ENCODE measurements at regions not wholly inside any gene's neighbourhood (a gene's known extent, or its start where the extent isn't known, plus 50 kb on each side); places are given as distances from the start of the nearest gene placed in this dataset.

DNA sequence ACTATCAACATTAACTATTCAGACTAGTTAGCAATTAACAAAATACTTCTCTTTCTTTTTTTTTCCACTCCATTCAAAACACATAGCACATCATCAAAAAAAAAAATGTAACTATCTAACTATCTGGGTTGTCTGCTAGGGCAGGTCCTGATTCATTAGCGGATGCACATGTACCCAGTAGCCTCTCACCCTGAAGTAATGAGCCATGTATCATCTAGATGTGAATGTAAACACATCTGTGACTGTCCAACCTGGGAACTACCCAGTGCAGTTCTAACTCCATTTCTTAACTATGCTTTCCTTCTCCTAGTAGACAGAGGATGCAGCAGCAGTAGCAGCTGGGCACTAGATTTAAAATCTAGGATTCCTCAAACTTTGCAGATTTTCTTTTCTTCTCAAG, 183.1 kb upstream of the PIK3C3 start:
- no peaks in the 10 kb centered on the region for H3K36me3 ChIP-seq (ENCODE audit: insufficient read depth, low read length)
- TF ChIP-seq, protein P1, sequence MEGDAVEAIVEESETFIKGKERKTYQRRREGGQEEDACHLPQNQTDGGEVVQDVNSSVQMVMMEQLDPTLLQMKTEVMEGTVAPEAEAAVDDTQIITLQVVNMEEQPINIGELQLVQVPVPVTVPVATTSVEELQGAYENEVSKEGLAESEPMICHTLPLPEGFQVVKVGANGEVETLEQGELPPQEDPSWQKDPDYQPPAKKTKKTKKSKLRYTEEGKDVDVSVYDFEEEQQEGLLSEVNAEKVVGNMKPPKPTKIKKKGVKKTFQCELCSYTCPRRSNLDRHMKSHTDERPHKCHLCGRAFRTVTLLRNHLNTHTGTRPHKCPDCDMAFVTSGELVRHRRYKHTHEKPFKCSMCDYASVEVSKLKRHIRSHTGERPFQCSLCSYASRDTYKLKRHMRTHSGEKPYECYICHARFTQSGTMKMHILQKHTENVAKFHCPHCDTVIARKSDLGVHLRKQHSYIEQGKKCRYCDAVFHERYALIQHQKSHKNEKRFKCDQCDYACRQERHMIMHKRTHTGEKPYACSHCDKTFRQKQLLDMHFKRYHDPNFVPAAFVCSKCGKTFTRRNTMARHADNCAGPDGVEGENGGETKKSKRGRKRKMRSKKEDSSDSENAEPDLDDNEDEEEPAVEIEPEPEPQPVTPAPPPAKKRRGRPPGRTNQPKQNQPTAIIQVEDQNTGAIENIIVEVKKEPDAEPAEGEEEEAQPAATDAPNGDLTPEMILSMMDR (IDR thresholded peaks at IDR 0.05; ENCODE audit: low read length) = no peak
- TF ChIP-seq EZH2 (IDR thresholded peaks at IDR 0.05; ENCODE audit: borderline replicate concordance, low read length) = no peak
- no peak overlapping the region for H2AFZ ChIP-seq (ENCODE audit: low read length)
- no peaks in the 10 kb centered on the region for H3K9me2 ChIP-seq (ENCODE audit: low read depth, low read length)
- H3K4me3 ChIP-seq (ENCODE audit: low read depth, low read length, poor library complexity, severe bottlenecking) = no peak overlapping the region
- H3K9ac ChIP-seq (ENCODE audit: low read length) = no peak overlapping the region
- H3K27me3 ChIP-seq (ENCODE audit: insufficient read depth, low read length) = no peaks in the 10 kb centered on the region
- no peaks in the 10 kb centered on the region for H3F3A ChIP-seq (ENCODE audit: insufficient read depth, low read length)
- H4K20me1 ChIP-seq (ENCODE audit: insufficient read depth, low read length) = no peaks in the 10 kb centered on the region
- H3K4me1 ChIP-seq (ENCODE audit: insufficient read depth, low read length, severe bottlenecking) = no peaks in the 10 kb centered on the region
- no peak overlapping the region for H3K27ac ChIP-seq (ENCODE audit: low read depth, low read length, poor library complexity, severe bottlenecking)
- H3K4me2 ChIP-seq (ENCODE audit: low read length) = no peak overlapping the region
- H3K9me3 ChIP-seq (ENCODE audit: low read length) = no peaks in the 10 kb centered on the region
- H3K79me2 ChIP-seq (ENCODE audit: insufficient read depth, low read length) = no peaks in the 10 kb centered on the region

DNA sequence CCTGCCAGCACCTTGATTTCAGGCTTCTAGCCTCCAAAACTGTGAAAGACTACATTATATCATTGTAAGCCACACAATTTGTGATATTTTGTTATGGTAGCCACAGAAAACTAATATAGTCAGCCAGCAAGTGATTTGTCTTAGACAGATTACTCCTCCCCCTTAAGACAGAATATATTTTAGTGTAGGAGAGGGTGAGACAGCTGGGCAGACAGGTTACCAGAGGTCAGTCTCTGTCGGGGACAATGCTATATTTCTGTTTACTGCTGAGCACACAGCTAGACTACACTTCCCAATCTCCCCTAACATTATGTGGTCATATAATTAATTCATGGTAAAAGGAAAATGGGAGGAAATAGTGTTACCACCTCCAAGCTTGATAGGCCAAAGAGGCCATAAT, 185.8 kb upstream of the PIK3C3 start:
- Histone ChIP-seq H4K20me1 (ENCODE audit: insufficient read depth, low read length) (no peaks in the 10 kb centered on the region), H3K9me3 (ENCODE audit: low read length) (no peaks in the 10 kb centered on the region), H3K27me3 (ENCODE audit: insufficient read depth, low read length) (no peaks in the 10 kb centered on the region), H3K79me2 (ENCODE audit: insufficient read depth, low read length) (no peaks in the 10 kb centered on the region), H3K9me2 (ENCODE audit: low read depth, low read length) (no peaks in the 10 kb centered on the region), H3K27ac (ENCODE audit: low read depth, low read length, poor library complexity, severe bottlenecking) (no peak overlapping the region), H2AFZ (ENCODE audit: low read length) (no peak overlapping the region), H3K4me1 (ENCODE audit: insufficient read depth, low read length, severe bottlenecking) (no peaks in the 10 kb centered on the region), H3K9ac (ENCODE audit: low read length) (no peak overlapping the region), H3K4me3 (ENCODE audit: low read depth, low read length, poor library complexity, severe bottlenecking) (no peak overlapping the region), H3F3A (ENCODE audit: insufficient read depth, low read length) (no peaks in the 10 kb centered on the region), H3K4me2 (ENCODE audit: low read length) (no peak overlapping the region), H3K36me3 (ENCODE audit: insufficient read depth, low read length) (no peaks in the 10 kb centered on the region)
- no peak for TF ChIP-seq EZH2 (IDR thresholded peaks at IDR 0.05; ENCODE audit: borderline replicate concordance, low read length)
- TF ChIP-seq, protein P1 (IDR thresholded peaks at IDR 0.05; ENCODE audit: low read length) = no peak

DNA sequence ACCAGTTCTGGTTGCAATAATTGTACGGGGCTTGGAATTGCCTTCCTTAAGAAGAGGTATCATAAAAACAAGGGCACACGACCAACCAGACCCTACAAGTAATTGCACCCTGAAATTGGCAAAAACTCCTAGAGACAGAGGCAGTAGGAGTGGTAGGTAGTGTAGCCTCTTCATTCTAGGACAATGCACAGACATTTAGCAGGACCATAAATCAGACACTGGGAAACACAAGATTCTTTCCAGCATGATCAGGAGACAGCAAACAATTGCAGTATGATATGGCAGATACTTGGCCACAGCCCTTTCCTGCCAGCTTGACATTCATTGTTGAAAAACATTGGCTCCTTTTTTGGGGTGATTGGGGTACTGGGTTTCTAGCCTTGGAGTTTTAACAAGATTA, 186.6 kb upstream of the PIK3C3 start:
- TF ChIP-seq, protein P1 (IDR thresholded peaks at IDR 0.05; ENCODE audit: low read length) = no peak
- TF ChIP-seq EZH2 (IDR thresholded peaks at IDR 0.05; ENCODE audit: borderline replicate concordance, low read length) = no peak
- Histone ChIP-seq H3K4me3 (ENCODE audit: low read depth, low read length, poor library complexity, severe bottlenecking) (no peak overlapping the region), H3K4me2 (ENCODE audit: low read length) (no peak overlapping the region), H3K27me3 (ENCODE audit: insufficient read depth, low read length) (no peaks in the 10 kb centered on the region), H3F3A (ENCODE audit: insufficient read depth, low read length) (no peaks in the 10 kb centered on the region), H3K4me1 (ENCODE audit: insufficient read depth, low read length, severe bottlenecking) (no peaks in the 10 kb centered on the region), H3K36me3 (ENCODE audit: insufficient read depth, low read length) (no peaks in the 10 kb centered on the region), H4K20me1 (ENCODE audit: insufficient read depth, low read length) (no peaks in the 10 kb centered on the region), H3K79me2 (ENCODE audit: insufficient read depth, low read length) (no peaks in the 10 kb centered on the region), H2AFZ (ENCODE audit: low read length) (no peak overlapping the region), H3K9me2 (ENCODE audit: low read depth, low read length) (no peaks in the 10 kb centered on the region), H3K27ac (ENCODE audit: low read depth, low read length, poor library complexity, severe bottlenecking) (no peak overlapping the region), H3K9me3 (ENCODE audit: low read length) (no peaks in the 10 kb centered on the region), H3K9ac (ENCODE audit: low read length) (no peak overlapping the region)
